HL-60 (cell line): ENCODE measurements at regions not wholly inside any gene's neighbourhood (a gene's known extent, or its start where the extent isn't known, plus 50 kb on each side); places are given as distances from the start of the nearest gene placed in this dataset.

Experiments
- DNase-seq, 2 experiments: peaks; one replicate each; pipeline ENCODE4 v3.0.0-alpha.2; 2010 to 2020; ENCODE audit warnings: low read depth in 1 of 2, low spot score in 1 of 2
- H3K27ac ChIP-seq: fragments of 250-450 bp; sonication (Bioruptor Pico); replicated peaks from 2 replicates; pipeline ENCODE4 v1.5.1; 2020; ENCODE audit warnings: mild to moderate bottlenecking, moderate library complexity
- H3K27me3 ChIP-seq: fragments of 250-450 bp; sonication (Bioruptor Pico); 2 replicates; pipeline ENCODE4 v1.5.1; 2021; ENCODE audit warnings: mild to moderate bottlenecking, moderate library complexity; ENCODE audit not compliant: insufficient read depth, poor library complexity, severe bottlenecking
- H3K4me3 ChIP-seq: replicated peaks from 2 replicates; pipeline ENCODE4 v1.5.1; 2011; ENCODE audit warnings: mild to moderate bottlenecking, control low read depth, low read length; ENCODE audit not compliant: insufficient read depth
- GABPA ChIP-seq: IDR thresholded peaks from 2 replicates; pipeline ENCODE4 v1.6.1; 2012; ENCODE audit warnings: low read depth
- POLR2AphosphoS5 ChIP-seq: IDR thresholded peaks from 2 replicates; pipeline ENCODE4 v1.6.1; 2012; ENCODE audit warnings: low read depth
- SPI1 ChIP-seq: IDR thresholded peaks from 2 replicates; pipeline ENCODE4 v1.6.1; 2012; ENCODE audit warnings: low read depth, mild to moderate bottlenecking, borderline replicate concordance
- TF ChIP-seq, protein P1 (sequence below): IDR thresholded peaks from 2 replicates; pipeline ENCODE4 v1.6.1; 2012; ENCODE audit warnings: low read depth; ENCODE audit not compliant: insufficient replicate concordance
- TF ChIP-seq, protein P2 (sequence below): IDR thresholded peaks from one replicate; pipeline ENCODE4 v1.5.1; 2011; ENCODE audit warnings: low read length, control low read depth, inconsistent platforms; ENCODE audit not compliant: insufficient read depth

GRCh38 chr16:87238361-87238715, 78.9 kb downstream of the C16orf95 start:
- H3K4me3 ChIP-seq = no peak overlapping the region
- no peaks in the 10 kb centered on the region for H3K27me3 ChIP-seq
- no peak overlapping the region for H3K27ac ChIP-seq
- TF ChIP-seq, protein P1, sequence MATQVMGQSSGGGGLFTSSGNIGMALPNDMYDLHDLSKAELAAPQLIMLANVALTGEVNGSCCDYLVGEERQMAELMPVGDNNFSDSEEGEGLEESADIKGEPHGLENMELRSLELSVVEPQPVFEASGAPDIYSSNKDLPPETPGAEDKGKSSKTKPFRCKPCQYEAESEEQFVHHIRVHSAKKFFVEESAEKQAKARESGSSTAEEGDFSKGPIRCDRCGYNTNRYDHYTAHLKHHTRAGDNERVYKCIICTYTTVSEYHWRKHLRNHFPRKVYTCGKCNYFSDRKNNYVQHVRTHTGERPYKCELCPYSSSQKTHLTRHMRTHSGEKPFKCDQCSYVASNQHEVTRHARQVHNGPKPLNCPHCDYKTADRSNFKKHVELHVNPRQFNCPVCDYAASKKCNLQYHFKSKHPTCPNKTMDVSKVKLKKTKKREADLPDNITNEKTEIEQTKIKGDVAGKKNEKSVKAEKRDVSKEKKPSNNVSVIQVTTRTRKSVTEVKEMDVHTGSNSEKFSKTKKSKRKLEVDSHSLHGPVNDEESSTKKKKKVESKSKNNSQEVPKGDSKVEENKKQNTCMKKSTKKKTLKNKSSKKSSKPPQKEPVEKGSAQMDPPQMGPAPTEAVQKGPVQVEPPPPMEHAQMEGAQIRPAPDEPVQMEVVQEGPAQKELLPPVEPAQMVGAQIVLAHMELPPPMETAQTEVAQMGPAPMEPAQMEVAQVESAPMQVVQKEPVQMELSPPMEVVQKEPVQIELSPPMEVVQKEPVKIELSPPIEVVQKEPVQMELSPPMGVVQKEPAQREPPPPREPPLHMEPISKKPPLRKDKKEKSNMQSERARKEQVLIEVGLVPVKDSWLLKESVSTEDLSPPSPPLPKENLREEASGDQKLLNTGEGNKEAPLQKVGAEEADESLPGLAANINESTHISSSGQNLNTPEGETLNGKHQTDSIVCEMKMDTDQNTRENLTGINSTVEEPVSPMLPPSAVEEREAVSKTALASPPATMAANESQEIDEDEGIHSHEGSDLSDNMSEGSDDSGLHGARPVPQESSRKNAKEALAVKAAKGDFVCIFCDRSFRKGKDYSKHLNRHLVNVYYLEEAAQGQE = no peak
- TF ChIP-seq GABPA (no peak), POLR2AphosphoS5 (no peak), SPI1 (no peak)
- TF ChIP-seq, protein P2, sequence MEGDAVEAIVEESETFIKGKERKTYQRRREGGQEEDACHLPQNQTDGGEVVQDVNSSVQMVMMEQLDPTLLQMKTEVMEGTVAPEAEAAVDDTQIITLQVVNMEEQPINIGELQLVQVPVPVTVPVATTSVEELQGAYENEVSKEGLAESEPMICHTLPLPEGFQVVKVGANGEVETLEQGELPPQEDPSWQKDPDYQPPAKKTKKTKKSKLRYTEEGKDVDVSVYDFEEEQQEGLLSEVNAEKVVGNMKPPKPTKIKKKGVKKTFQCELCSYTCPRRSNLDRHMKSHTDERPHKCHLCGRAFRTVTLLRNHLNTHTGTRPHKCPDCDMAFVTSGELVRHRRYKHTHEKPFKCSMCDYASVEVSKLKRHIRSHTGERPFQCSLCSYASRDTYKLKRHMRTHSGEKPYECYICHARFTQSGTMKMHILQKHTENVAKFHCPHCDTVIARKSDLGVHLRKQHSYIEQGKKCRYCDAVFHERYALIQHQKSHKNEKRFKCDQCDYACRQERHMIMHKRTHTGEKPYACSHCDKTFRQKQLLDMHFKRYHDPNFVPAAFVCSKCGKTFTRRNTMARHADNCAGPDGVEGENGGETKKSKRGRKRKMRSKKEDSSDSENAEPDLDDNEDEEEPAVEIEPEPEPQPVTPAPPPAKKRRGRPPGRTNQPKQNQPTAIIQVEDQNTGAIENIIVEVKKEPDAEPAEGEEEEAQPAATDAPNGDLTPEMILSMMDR = no peak
- no peak for DNase-seq

DNA sequence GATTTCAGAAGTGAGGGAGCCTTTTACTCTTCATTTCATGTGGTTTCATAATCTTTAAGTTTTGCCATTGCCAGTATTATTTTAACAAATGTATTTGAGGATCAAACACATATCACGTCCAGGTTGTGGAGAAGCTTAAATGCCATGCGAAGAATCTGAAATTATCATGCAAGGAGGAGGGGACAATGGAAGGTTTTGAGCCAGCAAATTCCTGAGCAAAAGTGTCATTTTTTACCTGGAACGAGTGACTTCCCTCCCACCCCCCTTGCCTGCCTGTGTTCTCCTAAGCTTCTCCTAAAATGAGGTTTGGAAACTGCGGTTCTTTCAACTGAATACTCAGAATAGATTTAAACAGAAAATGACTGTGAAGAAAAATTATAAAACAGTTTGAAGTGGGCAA, 77.6 kb downstream of the C16orf95 start:
- no peak overlapping the region for H3K27ac ChIP-seq
- H3K4me3 ChIP-seq = no peak overlapping the region
- TF ChIP-seq, protein P1 = no peak
- TF ChIP-seq POLR2AphosphoS5 (no peak), GABPA (no peak), SPI1 (no peak)
- TF ChIP-seq, protein P2 = no peak

DNA sequence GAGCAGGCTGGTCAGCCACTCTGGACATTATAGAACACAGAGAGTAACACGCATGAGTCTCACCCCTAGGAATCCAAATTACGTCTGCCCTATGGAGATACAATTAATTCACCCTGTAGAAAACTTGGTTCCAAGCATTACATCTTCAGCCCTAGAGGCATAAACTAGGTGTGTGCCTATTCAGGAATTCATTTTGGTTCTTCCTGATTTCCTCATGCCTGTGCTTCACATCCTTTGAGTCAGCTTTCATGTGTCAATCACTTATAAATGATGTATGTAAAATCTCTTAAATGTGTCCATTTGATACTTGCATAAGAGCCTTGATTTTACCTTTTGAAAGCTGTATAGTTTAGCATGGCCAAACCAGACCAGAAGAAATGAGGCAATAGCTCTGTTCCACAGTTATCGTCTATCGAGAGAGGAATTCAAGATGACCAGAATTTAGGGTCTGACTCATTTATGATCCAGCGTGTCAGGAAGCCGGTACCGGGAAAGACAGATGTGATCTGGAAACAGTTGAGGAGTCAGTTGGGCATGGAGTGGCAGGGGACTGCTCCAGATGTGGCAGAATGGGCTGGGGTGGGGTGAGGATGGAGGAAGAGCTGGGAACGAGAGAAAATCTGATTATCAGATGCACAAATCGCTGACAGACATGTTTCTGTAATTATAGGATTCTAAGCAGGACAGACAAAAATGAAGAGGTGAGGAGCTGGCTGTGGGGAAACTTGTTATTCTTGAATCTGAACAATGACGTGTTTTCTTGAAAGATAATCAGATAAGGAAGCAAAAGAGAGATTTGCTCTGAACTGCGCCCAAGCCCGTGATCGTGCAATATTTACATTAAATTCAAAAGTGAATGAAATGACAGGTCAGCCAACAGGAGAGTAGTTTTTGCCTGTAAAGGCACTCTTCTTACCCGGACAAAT, 76.7 kb downstream of the C16orf95 start:
- H3K27ac ChIP-seq = no peak overlapping the region
- TF ChIP-seq, protein P1 = no peak
- no peak for TF ChIP-seq SPI1
- TF ChIP-seq POLR2AphosphoS5 = no peak
- no peak for TF ChIP-seq GABPA
- TF ChIP-seq, protein P2 = no peak
- no peaks in the 10 kb centered on the region for H3K27me3 ChIP-seq
- no peak overlapping the region for H3K4me3 ChIP-seq
- DNase-seq = no peak

More for the DNA sequence above, 77.6 kb downstream of the C16orf95 start:
- DNase-seq = no peak
- H3K27me3 ChIP-seq = no peaks in the 10 kb centered on the region
